Liver (tissue), 8 donors: ENCODE measurements at regions not wholly inside any gene's neighbourhood (a gene's known extent, or its start where the extent isn't known, plus 50 kb on each side); places are given as distances from the start of the nearest gene placed in this dataset.

Experiments used
- DNase-seq: peaks from one replicate; pipeline ENCODE4 v3.0.0-alpha.2; 2017; ENCODE audit warnings: low spot score
- H3K27ac ChIP-seq, 2 donors: one replicate each; pipeline ENCODE4 v1.7.0; 2013; ENCODE audit warnings: inconsistent platforms in 2 of 2, low read length in 2 of 2, control low read depth in 1 of 2, low read depth in 1 of 2, mild to moderate bottlenecking in 1 of 2
- H3K27me3 ChIP-seq, 4 donors: one replicate each; pipeline versions ENCODE4 v1.6.1 to v1.7.0; 2013; ENCODE audit warnings: low read length in 3 of 4, inconsistent platforms in 1 of 4, mild to moderate bottlenecking in 1 of 4, moderate library complexity in 1 of 4; ENCODE audit not compliant: control insufficient read depth in 4 of 4, insufficient read depth in 4 of 4
- H3K36me3 ChIP-seq, 4 donors: one replicate each; pipeline versions ENCODE4 v1.6.1 to v1.7.0; 2013; ENCODE audit warnings: low read length in 3 of 4, mild to moderate bottlenecking in 3 of 4, low read depth in 1 of 4, moderate library complexity in 1 of 4; ENCODE audit not compliant: control insufficient read depth in 4 of 4, insufficient read depth in 3 of 4
- H3K4me1 ChIP-seq, 4 donors: one replicate each; pipeline versions ENCODE4 v1.6.1 to v1.7.0; 2013; ENCODE audit warnings: low read length in 3 of 4, mild to moderate bottlenecking in 3 of 4, moderate library complexity in 1 of 4; ENCODE audit not compliant: control insufficient read depth in 4 of 4, insufficient read depth in 4 of 4
- H3K4me3 ChIP-seq, 3 donors: one replicate each; pipeline versions ENCODE4 v1.6.1 to v1.7.0; 2013; ENCODE audit warnings: low read length in 3 of 3, control low read depth in 1 of 3, low read depth in 1 of 3, mild to moderate bottlenecking in 1 of 3
- H3K9ac ChIP-seq, 2 donors: one replicate each; pipeline ENCODE4 v1.7.0; 2013; ENCODE audit warnings: low read length in 2 of 2, mild to moderate bottlenecking in 2 of 2, moderate library complexity in 2 of 2, control low read depth in 1 of 2, low read depth in 1 of 2
- H3K9me3 ChIP-seq, 4 donors: one replicate each; pipeline versions ENCODE4 v1.6.1 to v1.7.0; 2013; ENCODE audit warnings: low read length in 3 of 4; ENCODE audit not compliant: control insufficient read depth in 4 of 4
- EGR1 ChIP-seq, 2 donors: IDR thresholded peaks; 2 replicates each; pipeline ENCODE4 v1.6.1; 2016 to 2018; ENCODE audit warnings: antibody characterized with exemption in 2 of 2, low read depth in 2 of 2
- FOXA1 ChIP-seq: IDR thresholded peaks from 2 replicates; pipeline ENCODE4 v1.6.1; 2016; ENCODE audit warnings: antibody characterized with exemption
- FOXA2 ChIP-seq: IDR thresholded peaks from 2 replicates; pipeline ENCODE4 v1.6.1; 2016; ENCODE audit warnings: antibody characterized with exemption
- GABPA ChIP-seq, 2 donors: IDR thresholded peaks in 1 of 2; conservative IDR thresholded peaks in 1 of 2; 2 replicates each; pipeline ENCODE4 v1.6.1; 2016; ENCODE audit warnings: antibody characterized with exemption in 2 of 2, mild to moderate bottlenecking in 1 of 2, moderate library complexity in 1 of 2
- HNF4A ChIP-seq, 2 donors: conservative IDR thresholded peaks; 2 replicates each; pipeline ENCODE4 v1.6.1; 2016; ENCODE audit warnings: antibody characterized with exemption in 2 of 2, mild to moderate bottlenecking in 2 of 2
- HNF4G ChIP-seq: IDR thresholded peaks from 2 replicates; pipeline ENCODE4 v1.6.1; 2016; ENCODE audit warnings: antibody characterized with exemption
- JUND ChIP-seq, 2 donors: IDR thresholded peaks; 2 replicates each; pipeline ENCODE4 v1.6.1; 2016; ENCODE audit warnings: antibody characterized with exemption in 2 of 2
- MAX ChIP-seq: IDR thresholded peaks from 2 replicates; pipeline ENCODE4 v1.6.1; 2016; ENCODE audit warnings: antibody characterized with exemption
- NR2F2 ChIP-seq: IDR thresholded peaks from 2 replicates; pipeline ENCODE4 v1.6.1; 2016; ENCODE audit warnings: antibody characterized with exemption
- RXRA ChIP-seq, 2 donors: IDR thresholded peaks; 2 replicates each; pipeline ENCODE4 v1.6.1; 2017 to 2018; ENCODE audit warnings: antibody characterized with exemption in 2 of 2, mild to moderate bottlenecking in 1 of 2
- SP1 ChIP-seq: IDR thresholded peaks from 2 replicates; pipeline ENCODE4 v1.6.1; 2018; ENCODE audit warnings: antibody characterized with exemption, mild to moderate bottlenecking
- TAF1 ChIP-seq: conservative IDR thresholded peaks from 2 replicates; pipeline ENCODE4 v1.6.1; 2016; ENCODE audit warnings: antibody characterized with exemption, mild to moderate bottlenecking
- YY1 ChIP-seq: IDR thresholded peaks from 2 replicates; pipeline ENCODE4 v1.6.1; 2016; ENCODE audit warnings: antibody characterized with exemption, mild to moderate bottlenecking
- ZBTB33 ChIP-seq: IDR thresholded peaks from 2 replicates; pipeline ENCODE4 v1.6.1; 2016; ENCODE audit warnings: antibody characterized with exemption
- WGBS: extraction: QIAGEN DNeasy Blood & Tissue Kit; methylation state at CpG from one replicate; pipeline ENCODE4 v1.1.7; 2013; 5-methylcytosine and 5-hydroxymethylcytosine counted together
- TF ChIP-seq, protein P1 (sequence below): fragments of 150-350 bp; IDR thresholded peaks from 2 replicates; pipeline ENCODE4 v1.5.1; 2017; ENCODE audit warnings: improper control_type of control experiment, low read depth, low read length; ENCODE audit not compliant: missing input control
- TF ChIP-seq, protein P2 (sequence below): IDR thresholded peaks from 2 replicates; pipeline ENCODE4 v1.6.1; 2016; ENCODE audit warnings: antibody characterized with exemption
- donor health status: healthy.
- donor health status: healthy.
- donor health status: healthy.
- donor health status: healthy.
- donor health status: healthy.

DNA sequence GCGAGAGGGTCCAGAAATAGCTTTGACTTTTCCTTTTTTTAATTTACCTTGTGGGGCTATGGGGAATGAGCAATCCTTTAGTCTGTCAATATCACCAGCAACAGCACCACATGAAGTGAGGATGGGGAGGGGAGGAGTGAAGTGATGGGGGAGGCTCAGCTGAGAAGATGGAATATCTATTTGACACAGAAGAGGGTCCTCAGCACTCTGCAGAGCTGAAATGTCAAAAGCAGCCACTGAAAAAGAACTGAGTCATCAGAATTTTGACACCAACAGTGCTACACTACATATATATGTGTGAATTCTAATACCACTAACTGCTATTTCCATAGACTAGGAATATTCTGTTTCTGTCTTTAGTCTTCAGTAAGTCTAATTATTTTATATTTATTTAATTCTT lies 427.0 kb upstream of the PBX1 start:
- WGBS: 84% methylated on average over 1 of the region's 1 CpG

GRCh38 chr1:164137273-164137925 lies 421.6 kb upstream of the PBX1 start:
- Histone ChIP-seq H3K4me3 (no peak overlapping the region), H3K4me1 (no peaks in the 10 kb centered on the region), H3K9ac (no peak overlapping the region), H3K9me3 (peaks cover 0 to 3% (median under 1%) of the 10 kb centered on the region in 4 donors), H3K27ac (no peak overlapping the region), H3K27me3 (peaks cover 0 to 3% (median 0%) of the 10 kb centered on the region in 4 donors), H3K36me3 (no peaks in the 10 kb centered on the region)
- DNase-seq: no peak
- WGBS: 78% methylated on average over 3 of the region's 3 CpGs
- TF ChIP-seq GABPA (IDR thresholded peaks at IDR 0.05 in 1 of 2, conservative IDR thresholded peaks at IDR 0.05 in 1 of 2): no peak
- TF ChIP-seq HNF4G: no peak
- TF ChIP-seq TAF1: no peak
- no peak for TF ChIP-seq YY1
- no peak for TF ChIP-seq ZBTB33
- no peak for TF ChIP-seq NR2F2
- no peak for TF ChIP-seq HNF4A (conservative IDR thresholded peaks at IDR 0.05)
- TF ChIP-seq, protein P1, sequence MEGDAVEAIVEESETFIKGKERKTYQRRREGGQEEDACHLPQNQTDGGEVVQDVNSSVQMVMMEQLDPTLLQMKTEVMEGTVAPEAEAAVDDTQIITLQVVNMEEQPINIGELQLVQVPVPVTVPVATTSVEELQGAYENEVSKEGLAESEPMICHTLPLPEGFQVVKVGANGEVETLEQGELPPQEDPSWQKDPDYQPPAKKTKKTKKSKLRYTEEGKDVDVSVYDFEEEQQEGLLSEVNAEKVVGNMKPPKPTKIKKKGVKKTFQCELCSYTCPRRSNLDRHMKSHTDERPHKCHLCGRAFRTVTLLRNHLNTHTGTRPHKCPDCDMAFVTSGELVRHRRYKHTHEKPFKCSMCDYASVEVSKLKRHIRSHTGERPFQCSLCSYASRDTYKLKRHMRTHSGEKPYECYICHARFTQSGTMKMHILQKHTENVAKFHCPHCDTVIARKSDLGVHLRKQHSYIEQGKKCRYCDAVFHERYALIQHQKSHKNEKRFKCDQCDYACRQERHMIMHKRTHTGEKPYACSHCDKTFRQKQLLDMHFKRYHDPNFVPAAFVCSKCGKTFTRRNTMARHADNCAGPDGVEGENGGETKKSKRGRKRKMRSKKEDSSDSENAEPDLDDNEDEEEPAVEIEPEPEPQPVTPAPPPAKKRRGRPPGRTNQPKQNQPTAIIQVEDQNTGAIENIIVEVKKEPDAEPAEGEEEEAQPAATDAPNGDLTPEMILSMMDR: no peak
- no peak for TF ChIP-seq EGR1 (IDR thresholded peaks at IDR 0.05; ENCODE audit: low read depth in 2 of 2)
- TF ChIP-seq SP1: no peak
- TF ChIP-seq, protein P2, sequence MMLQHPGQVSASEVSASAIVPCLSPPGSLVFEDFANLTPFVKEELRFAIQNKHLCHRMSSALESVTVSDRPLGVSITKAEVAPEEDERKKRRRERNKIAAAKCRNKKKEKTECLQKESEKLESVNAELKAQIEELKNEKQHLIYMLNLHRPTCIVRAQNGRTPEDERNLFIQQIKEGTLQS: no peak
- no peak for TF ChIP-seq MAX
- no peak for TF ChIP-seq RXRA (IDR thresholded peaks at IDR 0.05)
- TF ChIP-seq FOXA1: no peak

More for the DNA sequence above, 427.0 kb upstream of the PBX1 start:
- Histone ChIP-seq H3K27me3 (no peaks in the 10 kb centered on the region), H3K27ac (no peak overlapping the region), H3K4me1 (no peaks in the 10 kb centered on the region), H3K9me3 (peaks cover 0 to 3% (median under 1%) of the 10 kb centered on the region in 4 donors), H3K9ac (no peak overlapping the region), H3K36me3 (no peaks in the 10 kb centered on the region), H3K4me3 (no peak overlapping the region)
- no peak for DNase-seq
- TF ChIP-seq FOXA2 (no peak), JUND (IDR thresholded peaks at IDR 0.05) (no peak), TAF1 (no peak), RXRA (IDR thresholded peaks at IDR 0.05) (no peak), GABPA (IDR thresholded peaks at IDR 0.05 in 1 of 2, conservative IDR thresholded peaks at IDR 0.05 in 1 of 2) (no peak)
